Naive thymus-derived CD4-positive, alpha-beta T cell (primary cell): ENCODE measurements at regions not wholly inside any gene's neighbourhood (a gene's known extent, or its start where the extent isn't known, plus 50 kb on each side); places are given as distances from the start of the nearest gene placed in this dataset.

Experiments used
- ATAC-seq: fragments of 150-1000 bp; cut with Tn5 transposase; 2 replicates; pipeline ENCODE4 v1.10.0; 2021; ENCODE audit warnings: mild to moderate bottlenecking, moderate library complexity
- CTCF ChIA-PET: fragments of 350-600 bp; sonication (Branson Sonifier 250); formaldehyde crosslinking; loops from one replicate; lab custom pipeline; 2021; ENCODE audit warnings: antibody characterized with exemption; lab: Charles Lee
- POLR2A ChIA-PET: fragments of 350-600 bp; sonication (Branson Sonifier 250); formaldehyde crosslinking; loops from one replicate; lab custom pipeline; 2021; ENCODE audit warnings: antibody characterized with exemption, inconsistent platforms; lab: Charles Lee
- DNase-seq, 9 donors: peaks; one replicate each; pipeline versions ENCODE4 v3.0.0 to v3.0.0-alpha.2; 2020 to 2022; ENCODE audit warnings: mixed read lengths in 1 of 9
- H3K27ac ChIP-seq: one replicate; pipeline ENCODE4 v1.7.0; 2013; ENCODE audit warnings: mild to moderate bottlenecking, low read depth, low read length, moderate library complexity
- H3K27me3 ChIP-seq, 2 donors: one replicate each; pipeline ENCODE4 v1.7.0; 2013; ENCODE audit warnings: low read length in 2 of 2, mild to moderate bottlenecking in 2 of 2, moderate library complexity in 2 of 2; ENCODE audit not compliant: control insufficient read depth in 2 of 2, insufficient read depth in 2 of 2
- H3K36me3 ChIP-seq, 3 experiments: 1 replicate in 2 of 3; 2 replicates in 1 of 3; pipeline ENCODE4 v1.7.0; 2013; ENCODE audit warnings: low read length in 3 of 3, mild to moderate bottlenecking in 3 of 3, moderate library complexity in 1 of 3; ENCODE audit not compliant: insufficient read depth in 3 of 3, control insufficient read depth in 2 of 3
- H3K4me1 ChIP-seq, 2 donors: one replicate each; pipeline ENCODE4 v1.7.0; 2013; ENCODE audit warnings: low read length in 2 of 2, mild to moderate bottlenecking in 2 of 2, moderate library complexity in 1 of 2; ENCODE audit not compliant: control insufficient read depth in 2 of 2, insufficient read depth in 2 of 2
- H3K4me3 ChIP-seq: 2 replicates; pipeline ENCODE4 v1.7.0; 2013; ENCODE audit warnings: mild to moderate bottlenecking, low read length
- H3K9me3 ChIP-seq, 3 experiments: 1 replicate in 2 of 3; 2 replicates in 1 of 3; pipeline ENCODE4 v1.7.0; 2013; ENCODE audit warnings: low read length in 3 of 3; ENCODE audit not compliant: control insufficient read depth in 2 of 3
- H3K27ac Mint-ChIP-seq, 9 donors: one replicate each; pipeline ENCODE4 v1.8.0; 2020 to 2022; ENCODE audit warnings: mixed read lengths in 9 of 9, mild to moderate bottlenecking in 8 of 9, moderate library complexity in 5 of 9, inconsistent platforms in 2 of 9
- H3K27me3 Mint-ChIP-seq, 5 donors: one replicate each; pipeline ENCODE4 v1.8.0; 2021 to 2022; ENCODE audit warnings: mixed read lengths in 5 of 5, mild to moderate bottlenecking in 1 of 5
- H3K36me3 Mint-ChIP-seq, 5 donors: one replicate each; pipeline ENCODE4 v1.8.0; 2020 to 2022; ENCODE audit warnings: mixed read lengths in 5 of 5, mild to moderate bottlenecking in 3 of 5, inconsistent platforms in 1 of 5
- H3K4me1 Mint-ChIP-seq, 7 donors: one replicate each; pipeline ENCODE4 v1.8.0; 2020 to 2022; ENCODE audit warnings: mixed read lengths in 7 of 7, mild to moderate bottlenecking in 3 of 7, inconsistent platforms in 1 of 7
- H3K4me3 Mint-ChIP-seq, 10 donors: one replicate each; pipeline ENCODE4 v1.8.0; 2020 to 2022; ENCODE audit warnings: mild to moderate bottlenecking in 10 of 10, mixed read lengths in 10 of 10, moderate library complexity in 6 of 10, inconsistent platforms in 2 of 10
- H3K9me3 Mint-ChIP-seq, 11 donors: one replicate each; pipeline ENCODE4 v1.8.0; 2020 to 2022; ENCODE audit warnings: mixed read lengths in 11 of 11, mild to moderate bottlenecking in 4 of 11, inconsistent platforms in 1 of 11, moderate library complexity in 1 of 11
- intact Hi-C, 2 donors: fragments of 100-400 bp; cut with micrococcal nuclease; formaldehyde crosslinking; loops; one replicate each; pipeline ENCODE4 v1.15.1; 2023

GRCh38 chr20:17029698-17030097, 197.1 kb upstream of the PCSK2 start:
- ChIA-PET POLR2A (no interaction called here), CTCF (no interaction called here)
- Histone ChIP-seq H3K9me3 (no peaks in the 10 kb centered on the region), H3K4me1 (no peaks in the 10 kb centered on the region), H3K27me3 (no peaks in the 10 kb centered on the region), H3K4me3 (no peak overlapping the region), H3K36me3 (no peaks in the 10 kb centered on the region), H3K27ac (no peak overlapping the region)
- Mint-ChIP-seq H3K27ac (no peak overlapping the region), H3K27me3 (peaks cover 0 to 6% (median 0%) of the 10 kb centered on the region in 5 donors), H3K4me3 (no peak overlapping the region), H3K36me3 (peaks cover 0 to 4% (median 0%) of the 10 kb centered on the region in 5 donors), H3K9me3 (peaks cover 2 to 41% (median 13%) of the 10 kb centered on the region in 11 donors), H3K4me1 (no peaks in the 10 kb centered on the region)
- intact Hi-C loops: no loop called here
- DNase-seq: no peak
- no peak for ATAC-seq

- Histone ChIP-seq H3K27me3 (no peaks in the 10 kb centered on the region), H3K27ac (no peak overlapping the region), H3K4me3 (no peak overlapping the region), H3K9me3 (no peaks in the 10 kb centered on the region), H3K36me3 (no peaks in the 10 kb centered on the region), H3K4me1 (no peaks in the 10 kb centered on the region)
- ATAC-seq (no peak), DNase-seq (no peak)
- Mint-ChIP-seq H3K4me3 (no peak overlapping the region), H3K27ac (no peak overlapping the region), H3K9me3 (peaks cover 0 to 21% (median 0%) of the 10 kb centered on the region in 11 donors), H3K4me1 (no peaks in the 10 kb centered on the region), H3K36me3 (peaks cover 0 to 3% (median 0%) of the 10 kb centered on the region in 5 donors), H3K27me3 (peaks cover 0 to 6% (median 0%) of the 10 kb centered on the region in 5 donors)
- ChIA-PET POLR2A (no interaction called here), CTCF (no interaction called here)
- intact Hi-C loops: no loop called here
These were observed 190.3 kb upstream of the PCSK2 start for GRCh38 chr20:17036541-17036940.

- Histone ChIP-seq H3K27ac (no peak overlapping the region), H3K4me1 (no peaks in the 10 kb centered on the region), H3K9me3 (no peaks in the 10 kb centered on the region), H3K27me3 (no peaks in the 10 kb centered on the region), H3K4me3 (no peak overlapping the region), H3K36me3 (no peaks in the 10 kb centered on the region)
- intact Hi-C loops: no loop called here
- Mint-ChIP-seq H3K4me1 (no peaks in the 10 kb centered on the region), H3K27ac (no peak overlapping the region), H3K27me3 (peaks cover 0 to 6% (median 0%) of the 10 kb centered on the region in 5 donors), H3K4me3 (no peak overlapping the region), H3K9me3 (peaks cover 0 to 16% (median 0%) of the 10 kb centered on the region in 11 donors), H3K36me3 (no peaks in the 10 kb centered on the region)
- POLR2A ChIA-PET: no interaction called here
- DNase-seq (no peak), ATAC-seq (no peak)
- CTCF ChIA-PET: no interaction called here
These were observed 184.7 kb upstream of the PCSK2 start for GRCh38 chr20:17042122-17042521.

GRCh38 chr20:17043323-17043722, 183.5 kb upstream of the PCSK2 start:
- no peaks in the 10 kb centered on the region for H3K4me1 ChIP-seq
- no peak overlapping the region for H3K27ac ChIP-seq
- H3K36me3 ChIP-seq: no peaks in the 10 kb centered on the region
- Mint-ChIP-seq H3K9me3 (peaks cover 0 to 16% (median 0%) of the 10 kb centered on the region in 11 donors), H3K4me1 (no peaks in the 10 kb centered on the region), H3K4me3 (no peak overlapping the region), H3K27me3 (no peaks in the 10 kb centered on the region), H3K27ac (no peak overlapping the region), H3K36me3 (no peaks in the 10 kb centered on the region)
- ChIA-PET CTCF (no interaction called here), POLR2A (no interaction called here)
- no peaks in the 10 kb centered on the region for H3K27me3 ChIP-seq
- no peak overlapping the region for H3K4me3 ChIP-seq
- H3K9me3 ChIP-seq: no peaks in the 10 kb centered on the region
- no peak for DNase-seq
- intact Hi-C loops: no loop called here
- no peak for ATAC-seq

GRCh38 chr20:17044891-17045290, 181.9 kb upstream of the PCSK2 start:
- Mint-ChIP-seq H3K9me3 (peaks cover 0 to 10% (median 0%) of the 10 kb centered on the region in 11 donors), H3K27me3 (no peaks in the 10 kb centered on the region), H3K27ac (no peak overlapping the region), H3K4me1 (no peaks in the 10 kb centered on the region), H3K36me3 (no peaks in the 10 kb centered on the region), H3K4me3 (no peak overlapping the region)
- Histone ChIP-seq H3K27ac (no peak overlapping the region), H3K4me3 (no peak overlapping the region), H3K36me3 (no peaks in the 10 kb centered on the region), H3K4me1 (no peaks in the 10 kb centered on the region), H3K27me3 (no peaks in the 10 kb centered on the region), H3K9me3 (no peaks in the 10 kb centered on the region)
- POLR2A ChIA-PET: no interaction called here
- intact Hi-C loops: no loop called here
- no peak for DNase-seq
- ATAC-seq: no peak
- CTCF ChIA-PET: no interaction called here

- ATAC-seq (no peak), DNase-seq (no peak)
- intact Hi-C loops: no loop called here
- H3K9me3 ChIP-seq: no peaks in the 10 kb centered on the region
- H3K27me3 ChIP-seq: no peaks in the 10 kb centered on the region
- no peak overlapping the region for H3K27ac ChIP-seq
- ChIA-PET POLR2A (no interaction called here), CTCF (no interaction called here)
- H3K4me3 Mint-ChIP-seq: no peak overlapping the region
- no peaks in the 10 kb centered on the region for H3K4me1 ChIP-seq
- H3K36me3 Mint-ChIP-seq: no peaks in the 10 kb centered on the region
- H3K27me3 Mint-ChIP-seq: peaks cover 0 to 5% (median 0%) of the 10 kb centered on the region in 5 donors
- no peak overlapping the region for H3K27ac Mint-ChIP-seq
- H3K4me1 Mint-ChIP-seq: no peaks in the 10 kb centered on the region
- H3K36me3 ChIP-seq: no peaks in the 10 kb centered on the region
- no peak overlapping the region for H3K4me3 ChIP-seq
- H3K9me3 Mint-ChIP-seq: peaks cover 3 to 24% (median 14%) of the 10 kb centered on the region in 11 donors
These were observed 167.4 kb upstream of the PCSK2 start for GRCh38 chr20:17059465-17059864.

- H3K27ac Mint-ChIP-seq: no peak overlapping the region
- POLR2A ChIA-PET: no interaction called here
- intact Hi-C loops: no loop called here
- H3K36me3 Mint-ChIP-seq: no peaks in the 10 kb centered on the region
- H3K27me3 Mint-ChIP-seq: no peaks in the 10 kb centered on the region
- Histone ChIP-seq H3K9me3 (no peaks in the 10 kb centered on the region), H3K27me3 (no peaks in the 10 kb centered on the region), H3K4me1 (no peaks in the 10 kb centered on the region), H3K4me3 (no peak overlapping the region), H3K27ac (no peak overlapping the region), H3K36me3 (no peaks in the 10 kb centered on the region)
- CTCF ChIA-PET: no interaction called here
- no peaks in the 10 kb centered on the region for H3K4me1 Mint-ChIP-seq
- peaks cover 3 to 24% (median 13%) of the 10 kb centered on the region in 11 donors for H3K9me3 Mint-ChIP-seq
- ATAC-seq (no peak), DNase-seq (no peak)
- no peak overlapping the region for H3K4me3 Mint-ChIP-seq
These were observed 165.1 kb upstream of the PCSK2 start for GRCh38 chr20:17061715-17062114.
